ENCODE measurements at regions not wholly inside any gene's neighbourhood (a gene's known extent, or its start where the extent isn't known, plus 50 kb on each side); places are given as distances from the start of the nearest gene placed in this dataset.

DNA sequence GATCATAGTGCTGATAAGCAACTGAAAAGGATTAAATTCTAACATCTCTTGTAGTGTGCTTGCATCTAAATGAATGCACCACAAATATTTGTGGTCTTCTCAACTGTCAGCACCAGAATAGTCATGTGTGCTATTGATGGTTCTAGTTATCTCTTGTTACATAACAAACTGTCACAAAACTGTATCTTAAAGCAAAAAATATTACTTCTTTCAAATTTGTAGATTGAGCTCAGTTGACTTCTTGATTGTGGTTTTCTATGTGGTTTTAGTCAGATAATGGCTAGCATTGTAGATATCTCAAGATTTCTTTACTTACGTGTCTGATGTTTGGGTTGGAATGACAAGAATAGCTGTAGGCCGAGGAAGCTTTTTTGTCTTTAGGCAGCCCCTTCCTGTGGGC, 431.3 kb downstream of the SLITRK6 start:
- TF ChIP-seq, protein P1, sequence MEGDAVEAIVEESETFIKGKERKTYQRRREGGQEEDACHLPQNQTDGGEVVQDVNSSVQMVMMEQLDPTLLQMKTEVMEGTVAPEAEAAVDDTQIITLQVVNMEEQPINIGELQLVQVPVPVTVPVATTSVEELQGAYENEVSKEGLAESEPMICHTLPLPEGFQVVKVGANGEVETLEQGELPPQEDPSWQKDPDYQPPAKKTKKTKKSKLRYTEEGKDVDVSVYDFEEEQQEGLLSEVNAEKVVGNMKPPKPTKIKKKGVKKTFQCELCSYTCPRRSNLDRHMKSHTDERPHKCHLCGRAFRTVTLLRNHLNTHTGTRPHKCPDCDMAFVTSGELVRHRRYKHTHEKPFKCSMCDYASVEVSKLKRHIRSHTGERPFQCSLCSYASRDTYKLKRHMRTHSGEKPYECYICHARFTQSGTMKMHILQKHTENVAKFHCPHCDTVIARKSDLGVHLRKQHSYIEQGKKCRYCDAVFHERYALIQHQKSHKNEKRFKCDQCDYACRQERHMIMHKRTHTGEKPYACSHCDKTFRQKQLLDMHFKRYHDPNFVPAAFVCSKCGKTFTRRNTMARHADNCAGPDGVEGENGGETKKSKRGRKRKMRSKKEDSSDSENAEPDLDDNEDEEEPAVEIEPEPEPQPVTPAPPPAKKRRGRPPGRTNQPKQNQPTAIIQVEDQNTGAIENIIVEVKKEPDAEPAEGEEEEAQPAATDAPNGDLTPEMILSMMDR (IDR thresholded peaks at IDR 0.05; ENCODE audit: insufficient read depth, low read depth, low read length): no peak
- no peak for TF ChIP-seq EZH2 (IDR thresholded peaks at IDR 0.05; ENCODE audit: insufficient read depth, low read length)

Data from astrocyte (in vitro differentiated cells and primary cell).